ENCODE measurements at regions not wholly inside any gene's neighbourhood (a gene's known extent, or its start where the extent isn't known, plus 50 kb on each side); places are given as distances from the start of the nearest gene placed in this dataset.

DNA sequence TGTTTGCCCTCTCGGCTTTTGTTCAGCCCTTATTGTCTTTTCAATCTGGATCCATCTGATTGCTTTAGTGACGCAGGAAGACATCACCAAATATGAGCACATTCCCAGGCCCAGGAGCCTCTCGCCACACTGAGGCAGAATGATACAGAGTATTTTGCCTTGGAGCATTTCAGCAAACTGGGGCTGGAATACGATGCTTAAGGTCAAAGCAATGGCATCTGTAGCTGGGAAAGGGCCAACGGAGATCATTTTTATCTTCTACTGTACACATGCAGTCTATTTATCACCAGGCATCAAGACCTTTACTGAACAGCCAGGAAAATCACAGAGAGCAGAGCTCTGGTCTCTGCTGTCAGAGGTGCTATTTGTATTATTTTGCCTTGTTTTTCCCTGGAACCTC, 655.3 kb downstream of the RNF144B start:
- TF ChIP-seq POLR2A (IDR thresholded peaks at IDR 0.05; ENCODE audit: low read length) (no peak), GATA1 (IDR thresholded peaks at IDR 0.05; ENCODE audit: low read depth, low read length) (no peak)
